ENCODE measurements at regions not wholly inside any gene's neighbourhood (a gene's known extent, or its start where the extent isn't known, plus 50 kb on each side); places are given as distances from the start of the nearest gene placed in this dataset.

- no peak for TF ChIP-seq CTCF (IDR thresholded peaks at IDR 0.05; ENCODE audit: insufficient read depth, low read length)
- H3K4me3 ChIP-seq (ENCODE audit: low read depth, low read length) = no peak overlapping the region
- DNase-seq (ENCODE audit: low read depth) = no peak
Observed at GRCh38 chr3:182226995-182227394, 515.3 kb downstream of the SOX2 start.

- no peak overlapping the region for H3K4me3 ChIP-seq (ENCODE audit: low read depth, low read length)
- DNase-seq (ENCODE audit: low read depth) = no peak
- TF ChIP-seq CTCF (IDR thresholded peaks at IDR 0.05; ENCODE audit: insufficient read depth, low read length) = no peak
Observed at GRCh38 chr3:182233405-182233804, 521.7 kb downstream of the SOX2 start.

GRCh38 chr3:182233957-182234356 is 522.2 kb downstream of the SOX2 start:
- no peak overlapping the region for H3K4me3 ChIP-seq (ENCODE audit: low read depth, low read length)
- TF ChIP-seq CTCF (IDR thresholded peaks at IDR 0.05; ENCODE audit: insufficient read depth, low read length) = no peak
- no peak for DNase-seq (ENCODE audit: low read depth)

- no peak for TF ChIP-seq CTCF (IDR thresholded peaks at IDR 0.05; ENCODE audit: insufficient read depth, low read length)
- no peak overlapping the region for H3K4me3 ChIP-seq (ENCODE audit: low read depth, low read length)
- DNase-seq (ENCODE audit: low read depth) = no peak
Observed at GRCh38 chr3:182234881-182235280, 523.2 kb downstream of the SOX2 start.

- TF ChIP-seq CTCF (IDR thresholded peaks at IDR 0.05; ENCODE audit: insufficient read depth, low read length) = no peak
- no peak for DNase-seq (ENCODE audit: low read depth)
Observed at GRCh38 chr3:182235504-182235903, 523.8 kb downstream of the SOX2 start.

GRCh38 chr3:182238126-182238525 is 526.4 kb downstream of the SOX2 start:
- no peak overlapping the region for H3K4me3 ChIP-seq (ENCODE audit: low read depth, low read length)
- DNase-seq (ENCODE audit: low read depth) = no peak
- no peak for TF ChIP-seq CTCF (IDR thresholded peaks at IDR 0.05; ENCODE audit: insufficient read depth, low read length)

More at GRCh38 chr3:182235504-182235903, 523.8 kb downstream of the SOX2 start:
- H3K4me3 ChIP-seq (ENCODE audit: low read depth, low read length) = no peak overlapping the region

- DNase-seq (ENCODE audit: low read depth) = no peak
- no peak overlapping the region for H3K4me3 ChIP-seq (ENCODE audit: low read depth, low read length)
- TF ChIP-seq CTCF (IDR thresholded peaks at IDR 0.05; ENCODE audit: insufficient read depth, low read length) = no peak
Observed at GRCh38 chr3:182239316-182239715, 527.6 kb downstream of the SOX2 start.

Measured in fibroblast of the aortic adventitia (primary cell).